NT2/D1 (cell line): ENCODE measurements at regions not wholly inside any gene's neighbourhood (a gene's known extent, or its start where the extent isn't known, plus 50 kb on each side); places are given as distances from the start of the nearest gene placed in this dataset.

ENCODE experiments used
- DNase-seq: peaks from one replicate; pipeline ENCODE4 v3.0.0-alpha.2; 2011; ENCODE audit warnings: low read depth, low spot score
- H3K27me3 ChIP-seq: 2 replicates; pipeline ENCODE4 v1.6.0; 2011; ENCODE audit warnings: mild to moderate bottlenecking; ENCODE audit not compliant: insufficient read length, insufficient read depth
- H3K36me3 ChIP-seq: 2 replicates; pipeline ENCODE4 v1.6.1; 2011; ENCODE audit warnings: mild to moderate bottlenecking, low read length, mixed read lengths; ENCODE audit not compliant: insufficient read depth, insufficient read length
- H3K4me1 ChIP-seq: 2 replicates; pipeline ENCODE4 v1.5.1; 2011; ENCODE audit not compliant: insufficient read depth, insufficient read length
- H3K4me3 ChIP-seq: 2 replicates; pipeline ENCODE4 v1.5.1; 2011; ENCODE audit warnings: low read depth; ENCODE audit not compliant: insufficient read length
- H3K9ac ChIP-seq: 2 replicates; pipeline ENCODE4 v1.6.0; 2011; ENCODE audit warnings: low read depth; ENCODE audit not compliant: insufficient read length
- H3K9me3 ChIP-seq: 2 replicates; pipeline ENCODE4 v1.5.1; 2011; ENCODE audit warnings: mild to moderate bottlenecking, low read length; ENCODE audit not compliant: insufficient read depth
- SUZ12 ChIP-seq: IDR thresholded peaks from 2 replicates; pipeline ENCODE4 v1.6.1; 2011; ENCODE audit not compliant: insufficient read length, insufficient read depth; ENCODE audit errors: extremely low read depth
- YY1 ChIP-seq: IDR thresholded peaks from 2 replicates; pipeline ENCODE4 v1.6.1; 2011; ENCODE audit not compliant: insufficient read length, insufficient read depth
- ZNF274 ChIP-seq: IDR thresholded peaks from 2 replicates; pipeline ENCODE4 v1.6.1; 2011; ENCODE audit warnings: mild to moderate bottlenecking, low read depth, low read length

DNA sequence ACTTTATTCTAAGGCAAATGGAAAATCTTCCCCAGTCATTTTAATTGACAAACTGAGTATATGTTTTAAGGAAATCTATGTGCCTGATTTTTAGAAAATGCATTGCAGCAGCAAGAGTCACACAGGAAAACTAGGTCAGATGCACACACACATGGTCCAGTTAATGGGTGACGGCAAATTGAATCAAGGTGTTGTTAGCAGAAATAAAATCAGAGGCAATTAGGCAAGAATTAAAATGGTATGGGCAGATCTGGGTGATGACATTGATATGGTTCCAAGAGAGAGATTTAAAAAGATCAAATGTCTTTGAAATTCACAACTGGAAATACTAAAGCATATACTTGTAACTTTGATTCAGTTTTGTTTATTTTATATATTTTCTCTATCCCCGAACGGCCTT lies 174.2 kb upstream of the CDH19 start:
- H3K4me3 ChIP-seq: no peak overlapping the region
- TF ChIP-seq SUZ12 (no peak), YY1 (no peak), ZNF274 (no peak)

DNA sequence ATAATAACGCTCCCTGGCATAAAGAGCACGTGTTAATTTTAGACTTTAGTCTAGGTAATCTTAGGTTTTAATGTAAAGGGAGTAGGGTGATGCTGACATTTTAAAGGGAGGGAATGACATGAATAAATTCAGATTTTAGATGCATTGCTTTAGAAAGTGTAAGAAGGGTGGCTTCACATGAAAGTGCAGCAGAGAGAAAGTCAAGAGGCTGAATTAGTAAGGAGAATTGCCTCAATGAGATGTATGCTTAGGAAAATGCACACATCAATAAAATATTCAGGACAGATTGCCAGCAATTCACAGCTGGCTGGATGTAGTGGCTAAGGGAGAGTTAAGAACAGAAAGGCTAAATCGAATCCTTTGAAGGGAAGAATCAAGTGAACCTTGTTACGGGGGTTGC lies 165.5 kb upstream of the CDH19 start:
- Histone ChIP-seq H3K4me1 (no peaks in the 10 kb centered on the region), H3K4me3 (no peak overlapping the region), H3K27me3 (no peaks in the 10 kb centered on the region), H3K9me3 (no peaks in the 10 kb centered on the region), H3K36me3 (no peaks in the 10 kb centered on the region), H3K9ac (no peak overlapping the region)
- DNase-seq: no peak
- TF ChIP-seq SUZ12: no peak
- TF ChIP-seq ZNF274: no peak
- no peak for TF ChIP-seq YY1

More for the DNA sequence above, 174.2 kb upstream of the CDH19 start:
- Histone ChIP-seq H3K27me3 (no peaks in the 10 kb centered on the region), H3K36me3 (no peaks in the 10 kb centered on the region), H3K9ac (no peak overlapping the region), H3K4me1 (no peaks in the 10 kb centered on the region), H3K9me3 (no peaks in the 10 kb centered on the region)
- no peak for DNase-seq

DNA sequence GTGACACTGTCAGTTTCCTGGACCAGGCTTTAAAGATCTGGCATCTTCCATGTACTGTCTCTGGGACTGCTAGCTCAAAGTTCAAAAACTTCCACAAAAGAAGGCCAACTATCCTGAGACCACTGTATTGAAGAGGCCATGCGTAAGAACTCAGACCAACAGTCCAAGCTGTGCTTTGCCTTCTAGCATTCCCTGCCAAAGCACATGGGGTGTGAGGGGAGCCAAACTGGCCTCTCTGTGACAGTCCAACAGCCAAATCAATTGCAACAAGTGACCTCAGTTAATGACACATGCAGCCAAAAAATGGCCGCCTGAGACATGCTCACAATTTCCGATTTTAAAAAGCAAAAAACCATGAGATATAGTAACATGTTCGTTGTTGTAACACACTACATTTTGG lies 160.3 kb upstream of the CDH19 start:
- Histone ChIP-seq H3K9ac (no peak overlapping the region), H3K27me3 (no peaks in the 10 kb centered on the region)
- TF ChIP-seq SUZ12: no peak
- no peak for TF ChIP-seq YY1
- no peak for TF ChIP-seq ZNF274

DNA sequence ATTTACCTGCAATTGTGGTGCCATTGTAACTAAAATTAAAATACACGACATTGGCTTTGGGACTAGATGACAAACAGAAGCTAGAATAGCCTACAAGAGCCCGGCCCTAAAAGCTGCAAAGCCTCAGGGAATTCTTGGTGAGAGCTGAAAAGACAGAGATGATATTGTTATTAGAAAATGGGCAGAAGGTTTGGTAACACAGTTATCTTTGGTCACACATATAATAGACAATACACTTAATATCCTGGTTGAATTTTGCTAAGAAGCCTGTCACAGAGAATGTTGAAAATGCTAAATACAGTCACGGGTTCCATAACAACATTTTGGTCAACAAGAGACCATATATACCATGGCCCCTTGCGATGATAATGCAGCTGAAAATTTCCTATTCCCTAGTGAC lies 157.3 kb upstream of the CDH19 start:
- TF ChIP-seq YY1 (no peak), SUZ12 (no peak), ZNF274 (no peak)
- Histone ChIP-seq H3K4me1 (no peaks in the 10 kb centered on the region), H3K27me3 (no peaks in the 10 kb centered on the region), H3K36me3 (no peaks in the 10 kb centered on the region), H3K9ac (no peak overlapping the region), H3K9me3 (no peaks in the 10 kb centered on the region), H3K4me3 (no peak overlapping the region)
- no peak for DNase-seq

More for the DNA sequence above, 160.3 kb upstream of the CDH19 start:
- no peak overlapping the region for H3K4me3 ChIP-seq
- no peaks in the 10 kb centered on the region for H3K4me1 ChIP-seq
- H3K9me3 ChIP-seq: no peaks in the 10 kb centered on the region
- DNase-seq: no peak
- H3K36me3 ChIP-seq: no peaks in the 10 kb centered on the region

DNA sequence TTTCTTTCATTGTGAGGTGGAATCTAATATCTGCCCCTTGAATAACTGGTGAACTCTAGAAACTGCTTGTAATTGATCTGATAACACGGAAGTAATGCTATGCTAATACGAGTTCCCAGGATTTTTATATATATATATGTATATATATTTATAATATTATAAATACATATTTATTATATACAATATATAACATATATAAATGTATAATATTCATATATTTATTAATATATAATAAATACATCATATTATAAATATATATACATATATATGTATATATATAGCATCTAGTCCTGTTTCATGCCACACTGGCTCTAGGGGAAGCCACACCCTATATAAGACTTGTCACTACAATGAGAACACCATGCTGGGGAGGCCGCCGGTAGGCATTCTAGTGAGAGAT lies 156.7 kb upstream of the CDH19 start:
- H3K4me1 ChIP-seq: no peaks in the 10 kb centered on the region
- H3K27me3 ChIP-seq: no peaks in the 10 kb centered on the region
- H3K4me3 ChIP-seq: no peak overlapping the region
- H3K9me3 ChIP-seq: no peaks in the 10 kb centered on the region
- H3K9ac ChIP-seq: no peak overlapping the region
- DNase-seq: no peak
- TF ChIP-seq YY1 (no peak), ZNF274 (no peak), SUZ12 (no peak)
- no peaks in the 10 kb centered on the region for H3K36me3 ChIP-seq

DNA sequence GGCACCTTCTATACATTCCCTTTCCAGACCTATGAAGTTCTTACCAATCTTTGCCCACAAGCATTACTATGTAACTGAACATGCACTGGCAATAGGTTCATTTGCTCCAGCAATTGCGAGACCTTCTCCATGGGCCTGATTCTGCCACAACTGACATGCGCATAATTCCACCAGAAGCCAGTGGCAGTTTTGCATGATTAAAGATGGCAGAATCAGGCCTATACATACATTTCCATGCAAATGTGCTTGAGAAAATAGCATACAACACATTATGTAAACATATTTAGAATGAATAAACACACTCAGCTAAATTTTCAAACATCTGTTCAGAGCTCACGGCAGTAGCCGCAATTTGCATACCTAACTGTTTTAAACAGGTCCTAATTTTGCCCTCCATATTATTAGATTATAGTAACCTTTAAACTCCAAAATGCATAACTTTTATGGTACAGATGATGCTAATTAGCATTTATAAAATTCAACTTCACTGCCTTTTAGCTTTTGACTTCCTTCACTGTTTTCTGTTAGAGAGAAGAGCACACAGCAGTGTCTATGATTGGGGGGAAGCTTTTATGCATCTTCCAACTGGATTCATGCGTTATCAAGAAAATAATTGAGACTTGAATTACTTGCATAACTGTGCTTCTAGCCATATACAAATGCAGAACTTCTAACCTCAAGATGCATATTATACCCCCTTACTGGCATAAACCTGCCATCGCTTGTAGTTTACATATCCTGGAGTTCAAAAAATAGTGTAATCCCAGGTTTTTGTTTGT lies 155.3 kb upstream of the CDH19 start:
- Histone ChIP-seq H3K4me3 (no peak overlapping the region), H3K4me1 (no peaks in the 10 kb centered on the region), H3K9ac (no peak overlapping the region), H3K27me3 (no peaks in the 10 kb centered on the region), H3K36me3 (no peaks in the 10 kb centered on the region), H3K9me3 (no peaks in the 10 kb centered on the region)
- TF ChIP-seq YY1 (no peak), ZNF274 (no peak), SUZ12 (no peak)
- DNase-seq: no peak

DNA sequence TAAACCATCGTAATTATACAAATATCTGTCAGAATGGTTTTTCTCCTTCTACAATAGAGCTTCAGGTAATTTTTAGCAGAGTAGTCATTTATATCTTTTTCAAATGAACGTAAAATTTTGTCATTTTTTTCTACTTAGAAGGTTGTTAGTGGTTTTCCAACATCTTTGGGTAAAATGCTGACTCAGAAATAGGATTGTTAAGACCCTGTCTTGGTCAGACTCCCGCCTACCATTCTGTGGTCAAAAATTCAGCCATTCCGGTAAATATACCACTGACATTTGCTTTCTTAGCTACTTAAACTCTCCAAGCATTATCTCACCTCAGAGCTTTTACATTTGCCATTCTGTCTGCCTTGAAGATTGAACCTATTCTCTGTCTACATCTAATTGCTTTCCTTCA lies 154.1 kb upstream of the CDH19 start:
- no peaks in the 10 kb centered on the region for H3K36me3 ChIP-seq
- H3K9ac ChIP-seq: no peak overlapping the region
- DNase-seq: no peak
- H3K9me3 ChIP-seq: no peaks in the 10 kb centered on the region
- no peaks in the 10 kb centered on the region for H3K27me3 ChIP-seq
- TF ChIP-seq YY1 (no peak), ZNF274 (no peak), SUZ12 (no peak)
- no peaks in the 10 kb centered on the region for H3K4me1 ChIP-seq
- no peak overlapping the region for H3K4me3 ChIP-seq

DNA sequence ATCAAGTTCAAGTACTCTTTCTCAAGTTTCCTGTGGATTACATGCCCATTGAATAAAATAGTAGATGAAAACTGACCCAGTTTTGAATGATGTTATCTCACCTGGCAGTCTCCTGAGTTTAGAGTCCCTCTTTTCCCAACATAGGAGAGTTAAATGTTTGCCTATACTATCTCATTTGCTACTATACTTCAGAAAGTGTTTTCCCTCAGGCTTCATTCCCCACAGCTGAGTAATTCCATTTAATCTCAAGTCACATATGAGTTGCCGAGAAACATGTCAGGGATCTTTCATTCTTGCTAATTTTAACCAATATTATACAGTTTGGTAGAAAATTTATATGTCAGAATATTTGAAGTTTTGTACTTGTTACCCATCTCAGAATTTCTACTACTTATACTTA lies 150.4 kb upstream of the CDH19 start:
- Histone ChIP-seq H3K9ac (no peak overlapping the region), H3K4me3 (no peak overlapping the region)
- TF ChIP-seq YY1 (no peak), ZNF274 (no peak), SUZ12 (no peak)

More for the DNA sequence above, 150.4 kb upstream of the CDH19 start:
- Histone ChIP-seq H3K36me3 (no peaks in the 10 kb centered on the region), H3K4me1 (no peaks in the 10 kb centered on the region), H3K9me3 (no peaks in the 10 kb centered on the region), H3K27me3 (no peaks in the 10 kb centered on the region)
- no peak for DNase-seq
